NCI-H345 treated with DMSO at 0.1 percent for 48 hours (cell line): ENCODE measurements at regions not wholly inside any gene's neighbourhood (a gene's known extent, or its start where the extent isn't known, plus 50 kb on each side); places are given as distances from the start of the nearest gene placed in this dataset.

Experiments used
- DNase-seq: peaks from one replicate; lab custom pipeline; 2025; ENCODE audit not compliant: unreplicated experiment; lab: John Stamatoyannopoulos, UW

DNA sequence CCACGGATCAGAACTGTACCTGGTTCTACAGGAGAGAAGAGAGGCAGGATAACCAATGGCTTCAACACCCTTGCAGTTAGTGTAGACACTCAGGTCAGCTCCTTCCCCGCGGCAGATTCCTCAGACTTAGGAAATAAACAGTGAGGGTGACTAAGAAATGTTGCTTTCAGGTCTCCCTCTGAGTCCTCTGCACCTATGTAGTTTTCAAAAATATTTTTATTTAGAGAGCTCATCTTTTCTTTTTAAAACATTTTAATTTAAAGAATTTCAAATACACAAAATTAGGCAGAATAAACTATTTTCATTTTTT is 195.2 kb downstream of the KLF12 start:
- no peak for DNase-seq

DNA sequence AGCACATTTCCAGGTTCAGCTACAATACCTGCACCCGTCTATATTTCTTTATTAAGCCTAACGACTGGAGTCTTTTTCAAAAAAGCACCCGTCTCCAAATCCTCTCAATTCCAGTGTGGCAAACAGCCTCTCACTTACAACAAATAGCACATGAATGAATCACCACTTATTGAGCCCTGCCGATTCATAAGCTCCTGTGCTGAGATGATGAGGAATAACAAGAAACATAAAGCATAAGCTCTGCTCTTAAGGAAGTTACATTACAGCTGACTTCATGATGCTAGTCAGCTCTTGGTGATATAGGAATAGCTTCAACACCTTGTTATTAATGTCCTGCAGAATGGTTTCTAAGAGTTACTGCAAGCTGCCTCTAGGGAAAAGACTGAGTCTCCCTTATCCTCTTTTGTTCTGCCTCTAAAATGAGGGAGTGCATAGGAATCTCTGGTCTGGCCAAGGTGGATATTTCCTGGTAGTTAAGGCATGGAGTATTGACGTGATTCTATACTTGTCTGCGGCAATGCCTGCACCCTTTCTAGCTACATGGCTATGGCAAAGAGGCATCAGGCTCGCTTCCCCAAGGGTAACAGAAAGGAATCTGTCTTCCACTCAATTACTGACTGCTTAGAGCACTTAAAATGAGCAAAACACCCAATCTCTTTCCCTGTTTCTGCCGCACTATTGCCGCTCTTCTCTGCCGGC is 195.7 kb downstream of the KLF12 start:
- no peak for DNase-seq

DNA sequence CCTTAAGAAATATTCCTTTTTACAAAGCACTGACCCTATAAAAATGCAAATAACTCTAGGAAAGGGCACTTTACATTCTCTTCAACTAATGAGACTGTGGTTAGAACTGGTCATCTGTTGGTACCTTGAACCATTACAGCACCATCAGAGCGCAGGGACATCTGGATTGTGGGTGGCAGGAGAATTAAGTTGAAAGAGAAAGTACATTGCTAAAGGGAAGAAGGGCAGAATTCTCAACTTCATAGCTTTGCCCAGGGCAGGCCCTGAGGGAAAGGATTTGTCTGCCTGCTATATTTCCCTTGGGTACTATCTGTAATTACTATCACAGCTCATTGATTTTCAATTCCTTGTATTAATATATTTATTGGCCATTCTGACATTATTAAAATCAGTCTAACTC is 196.8 kb downstream of the KLF12 start:
- DNase-seq: no peak

DNA sequence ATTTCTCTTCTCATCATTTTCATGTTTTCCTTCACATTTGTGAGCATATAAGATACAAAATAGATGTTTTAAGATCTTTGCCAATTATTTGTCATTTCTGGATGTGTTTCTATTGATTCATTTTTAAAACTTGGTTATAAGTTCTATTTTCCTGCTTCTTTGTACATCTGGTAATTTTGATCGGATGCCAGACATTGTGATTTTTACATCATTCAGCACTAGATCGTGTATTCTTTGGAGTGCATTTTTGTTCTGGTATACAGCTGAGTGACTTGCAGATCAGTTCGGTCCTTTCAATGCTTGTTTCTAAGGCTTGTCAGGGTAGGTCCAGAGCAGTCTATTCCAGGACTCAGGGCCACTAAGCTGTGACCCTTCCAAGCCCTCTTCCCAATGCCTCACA is 198.2 kb downstream of the KLF12 start:
- DNase-seq: no peak

DNA sequence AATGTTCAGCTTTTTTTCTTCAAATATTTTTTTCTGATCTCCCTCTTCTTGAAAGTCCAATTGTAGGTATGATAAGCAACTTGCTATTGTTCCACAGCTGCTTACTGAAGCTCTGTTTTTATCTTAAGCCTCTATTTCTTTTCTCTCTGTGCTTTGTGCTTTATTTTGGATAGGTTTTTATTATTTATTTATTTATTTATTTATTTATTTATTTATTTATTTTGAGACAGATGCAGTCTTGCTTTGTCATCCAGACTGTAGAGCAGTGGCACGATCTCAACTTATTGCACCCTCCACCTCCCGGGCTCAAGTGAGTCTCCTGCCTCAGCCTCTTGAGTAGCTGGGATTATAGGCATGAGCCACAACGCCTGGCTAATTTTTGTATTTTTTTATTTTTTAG is 199.4 kb downstream of the KLF12 start:
- no peak for DNase-seq

DNA sequence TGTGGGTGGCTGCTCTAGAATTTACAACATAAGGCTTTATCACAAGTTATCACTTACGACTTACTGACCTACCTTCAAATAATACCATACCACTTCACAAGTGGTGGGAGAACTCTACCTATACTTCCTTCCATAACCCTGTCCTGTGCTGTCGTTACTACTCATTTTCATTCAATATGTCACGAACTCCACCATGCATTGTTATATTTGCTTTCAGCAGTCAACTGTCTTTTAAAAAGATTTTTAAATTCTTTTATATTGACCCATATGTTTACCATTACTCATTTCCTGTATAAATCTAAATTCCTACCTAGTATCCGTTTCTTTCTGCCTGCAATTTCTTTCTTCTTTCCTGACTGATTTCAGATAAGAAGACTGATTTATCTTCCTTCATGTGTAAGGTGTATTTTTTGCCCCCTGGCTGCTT is 200.0 kb downstream of the KLF12 start:
- DNase-seq: no peak

DNA sequence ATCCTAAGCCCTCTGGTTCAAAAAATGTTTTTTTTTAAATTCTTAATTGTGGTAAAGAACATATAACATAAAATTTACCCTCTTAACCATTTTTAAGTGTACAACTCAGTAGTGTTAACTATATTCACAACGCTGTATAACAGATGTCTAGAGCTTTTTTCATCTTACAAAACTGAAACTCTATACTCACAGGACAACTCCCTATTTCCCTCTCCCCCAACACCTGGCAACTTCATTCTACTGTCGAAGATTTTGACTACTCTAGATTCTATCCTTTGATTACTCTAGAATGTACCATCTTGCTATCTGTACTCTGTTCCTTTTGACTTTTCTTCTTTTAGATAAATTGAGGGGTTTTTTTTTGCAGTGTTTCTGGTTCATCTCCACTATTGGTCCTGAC is 200.4 kb downstream of the KLF12 start:
- no peak for DNase-seq

DNA sequence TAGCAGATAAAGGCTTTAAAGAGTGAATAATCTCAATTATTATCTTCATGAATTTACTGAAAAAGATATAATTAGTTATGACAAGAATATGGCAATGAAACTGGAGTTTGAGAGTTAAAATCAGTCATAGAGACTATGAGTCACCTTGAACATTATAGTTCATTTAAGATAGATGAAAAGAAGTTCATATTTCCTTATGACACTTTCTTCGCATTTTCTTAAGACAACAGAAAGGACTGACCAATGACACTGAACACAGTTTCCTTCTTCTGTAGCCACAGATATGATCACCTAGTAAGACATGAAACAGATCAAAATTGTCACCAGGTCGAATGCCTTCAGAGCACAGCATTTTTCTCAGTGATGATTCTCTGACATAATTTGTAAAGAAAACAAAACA is 202.1 kb downstream of the KLF12 start:
- no peak for DNase-seq

DNA sequence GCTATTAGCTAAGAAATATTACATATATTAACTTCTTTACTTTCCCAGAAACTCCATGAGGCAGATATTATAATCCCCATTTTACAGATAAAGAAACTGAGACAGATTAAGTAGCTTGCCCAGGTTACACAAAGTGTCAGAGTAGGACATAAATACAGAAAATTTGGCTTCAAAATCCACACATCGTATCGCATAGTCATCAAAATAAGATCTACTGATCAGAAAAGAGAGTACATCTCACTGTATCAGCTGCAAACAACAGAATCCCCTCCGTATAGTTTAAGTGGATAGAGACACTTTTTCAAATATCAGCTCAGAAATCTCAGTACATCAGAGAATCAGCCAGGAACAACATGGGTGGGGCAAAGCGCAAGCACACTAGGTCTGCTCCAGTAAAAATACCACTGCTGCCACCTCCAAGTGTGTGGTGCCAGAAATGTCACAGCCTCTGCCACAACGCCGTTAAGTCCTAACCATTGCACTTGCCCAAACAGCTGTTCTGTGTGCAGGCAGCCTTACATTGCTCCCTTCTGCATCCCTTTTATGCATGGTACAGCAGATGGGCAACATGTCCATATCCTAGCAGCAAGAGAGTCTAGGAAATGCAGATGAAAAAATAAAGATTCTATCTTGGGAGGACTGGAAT is 204.8 kb downstream of the KLF12 start:
- DNase-seq: no peak

DNA sequence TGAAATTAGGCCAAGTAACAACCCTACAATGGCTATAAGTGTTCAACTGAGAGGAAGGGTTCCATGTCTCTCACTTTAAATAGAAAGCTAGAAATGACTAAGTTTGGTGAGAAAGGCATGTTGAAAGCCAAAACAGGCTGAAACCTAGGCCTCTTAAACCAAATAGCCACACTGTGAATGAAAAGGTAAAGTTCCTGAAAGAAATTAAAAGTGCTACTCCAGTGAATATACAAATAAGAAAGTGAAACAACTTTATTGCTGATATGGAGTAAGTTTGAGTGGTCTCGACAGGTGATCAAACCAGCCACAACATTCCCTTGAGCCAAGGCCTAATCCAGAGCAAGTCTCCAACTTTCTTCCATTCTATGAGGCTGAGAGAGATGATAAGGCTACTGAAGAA is 209.6 kb downstream of the KLF12 start:
- no peak for DNase-seq

DNA sequence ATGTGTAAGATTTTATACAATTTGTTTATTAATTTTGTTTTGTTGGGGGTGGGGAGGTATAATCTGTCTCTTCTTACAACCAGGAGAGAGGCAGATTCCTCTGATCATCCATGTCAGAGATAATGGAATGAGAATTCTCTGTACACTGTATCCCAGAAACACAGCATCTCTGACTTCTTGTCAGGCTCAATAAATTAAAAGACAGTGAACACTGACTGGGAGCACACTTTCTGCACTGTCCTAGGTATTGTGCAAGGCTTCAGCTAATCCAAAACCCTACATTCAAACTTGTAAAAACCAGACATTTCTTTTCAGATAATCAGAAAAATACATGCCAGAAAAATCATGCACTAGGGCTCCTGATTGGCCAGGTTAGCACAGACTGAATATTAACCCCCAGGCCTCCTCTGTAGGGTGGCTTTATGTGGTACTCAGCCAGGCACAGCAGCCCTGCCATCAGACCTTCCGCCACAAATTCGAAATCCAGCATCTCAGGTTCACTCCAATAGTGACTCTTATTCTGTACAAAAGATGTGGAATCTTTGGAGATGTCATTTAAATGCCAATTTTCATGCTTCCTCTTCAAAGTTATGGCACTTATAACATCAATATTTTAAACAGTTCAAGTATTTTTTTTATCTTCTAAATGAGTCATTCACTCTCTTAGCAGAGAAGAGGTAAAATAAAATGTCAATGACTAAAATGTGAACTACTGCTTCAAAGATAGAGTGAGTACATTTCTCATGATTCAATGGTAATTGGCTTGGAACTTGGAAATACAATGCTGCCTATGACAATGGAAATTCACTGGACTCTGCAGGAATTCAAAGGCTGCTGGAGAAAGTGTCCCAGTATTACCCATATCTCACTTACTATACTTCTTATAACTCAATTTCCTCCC is 211.5 kb downstream of the KLF12 start:
- DNase-seq: no peak

DNA sequence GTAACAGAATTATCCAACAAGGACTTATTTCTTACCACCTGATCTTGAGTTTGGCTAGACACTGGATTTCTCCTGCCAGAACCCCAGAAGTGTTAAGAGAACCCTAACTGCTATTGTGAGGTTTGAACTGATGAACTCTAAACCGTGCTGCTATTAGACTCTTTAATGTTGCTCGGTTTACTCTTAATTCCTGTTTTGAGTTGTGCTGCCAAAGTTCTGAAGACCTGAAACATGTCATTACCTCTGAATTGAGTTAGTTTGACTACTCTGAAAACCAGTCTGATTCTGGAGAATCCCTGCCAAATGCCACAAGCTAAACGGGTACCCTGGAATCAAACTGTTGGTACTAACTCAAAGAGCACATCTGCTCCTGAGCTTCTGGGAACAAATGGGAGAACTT is 215.5 kb downstream of the KLF12 start:
- no peak for DNase-seq

DNA sequence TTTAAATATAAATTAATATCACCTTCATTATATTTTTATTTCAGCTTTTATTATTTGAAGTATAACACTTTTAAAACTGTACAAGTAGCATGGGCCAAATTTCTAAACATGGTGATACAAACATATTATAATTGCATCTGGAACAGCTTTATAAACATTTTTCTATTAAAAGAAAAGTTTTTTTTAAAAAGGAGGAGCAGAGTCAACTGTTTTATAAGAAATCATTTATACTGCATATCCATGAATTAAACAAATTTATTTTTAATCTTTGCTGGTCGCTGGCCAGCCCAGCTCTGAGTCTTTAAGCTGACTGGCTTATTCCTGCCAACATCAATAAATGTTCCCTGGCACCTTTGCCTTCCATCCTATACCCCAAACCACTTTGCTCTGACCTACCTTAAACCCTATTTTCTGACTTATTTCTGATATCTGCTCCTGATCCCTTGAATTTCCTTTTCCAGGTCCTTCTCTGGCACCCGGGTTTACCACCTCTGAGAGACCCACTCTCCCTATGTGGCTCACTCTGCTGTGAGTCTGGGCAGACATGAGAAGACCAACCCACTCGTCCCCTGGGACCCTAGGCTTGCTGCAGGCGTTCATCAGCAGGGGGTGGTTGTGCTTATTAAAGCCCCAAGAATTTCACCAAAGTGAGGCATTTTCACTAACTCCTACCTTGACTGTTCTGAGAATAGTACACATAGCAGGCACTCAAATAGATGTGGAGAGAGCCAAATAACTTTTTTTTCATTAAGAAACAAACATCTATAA is 220.3 kb downstream of the KLF12 start:
- DNase-seq: no peak

DNA sequence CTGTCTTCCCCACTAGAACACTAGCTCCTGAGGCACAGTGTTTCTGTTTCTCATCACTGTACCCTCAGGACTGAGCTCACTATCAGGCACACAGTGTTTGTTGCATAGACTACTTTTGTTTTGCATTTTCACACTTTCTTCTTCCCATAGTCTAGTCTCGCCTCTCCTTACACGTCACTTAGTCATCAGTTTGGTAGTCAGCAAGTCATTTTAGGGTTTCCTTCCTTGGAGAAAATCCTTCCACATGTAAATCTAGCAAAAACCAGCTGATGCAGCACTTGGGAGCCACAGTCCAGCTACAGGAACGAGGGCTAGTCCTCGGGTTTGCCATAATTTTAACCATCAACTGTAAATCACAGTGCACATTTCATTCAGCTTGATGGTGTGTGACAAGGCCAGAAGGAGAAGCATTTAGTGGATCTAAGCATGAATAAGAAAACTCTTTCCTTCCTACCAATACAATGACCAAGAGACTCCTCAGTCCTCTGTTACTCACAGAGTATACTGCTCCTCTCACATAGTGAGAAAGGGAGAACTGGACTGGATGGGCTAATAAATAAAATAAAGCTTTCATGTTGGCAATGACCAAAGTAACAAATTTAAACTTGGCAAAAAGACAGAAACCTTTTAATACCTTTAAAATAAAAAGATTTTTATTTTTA is 221.0 kb downstream of the KLF12 start:
- DNase-seq: no peak

DNA sequence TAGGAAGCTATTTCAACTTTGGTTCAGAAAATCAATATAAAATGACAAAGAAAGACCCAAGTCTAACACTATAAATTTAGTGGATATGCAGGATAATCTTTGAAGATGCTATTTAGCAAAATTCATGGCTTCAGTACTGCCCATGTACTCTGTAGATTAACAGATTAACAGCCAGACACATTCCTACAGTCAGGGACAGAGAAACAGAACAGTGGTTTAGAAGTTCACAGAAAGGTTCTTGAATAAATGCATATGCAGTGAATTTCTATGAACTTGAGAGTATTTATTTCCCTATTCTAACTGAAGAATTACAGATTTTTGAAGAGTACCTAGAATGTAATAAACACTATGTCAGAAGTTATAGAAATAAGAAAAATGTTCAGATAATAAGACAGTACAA is 222.8 kb downstream of the KLF12 start:
- no peak for DNase-seq

DNA sequence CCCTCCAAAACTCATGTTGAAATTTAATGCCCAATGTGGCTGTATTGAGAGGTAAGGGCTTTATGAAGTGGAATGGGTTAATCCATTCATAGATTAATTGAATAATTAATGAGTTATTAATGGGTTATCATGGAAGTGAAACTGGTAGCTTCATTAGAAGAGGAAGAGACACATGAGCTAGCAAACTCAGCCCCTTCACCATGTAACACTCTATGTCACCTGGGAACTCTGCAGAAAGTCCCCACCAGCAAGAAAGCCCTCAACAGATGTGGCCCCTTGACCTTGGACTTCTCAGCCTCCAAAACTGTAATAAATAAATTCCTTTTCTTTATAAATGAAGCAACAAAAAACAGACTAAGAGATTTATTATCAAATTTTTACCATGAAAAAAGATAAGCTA is 223.5 kb downstream of the KLF12 start:
- no peak for DNase-seq

DNA sequence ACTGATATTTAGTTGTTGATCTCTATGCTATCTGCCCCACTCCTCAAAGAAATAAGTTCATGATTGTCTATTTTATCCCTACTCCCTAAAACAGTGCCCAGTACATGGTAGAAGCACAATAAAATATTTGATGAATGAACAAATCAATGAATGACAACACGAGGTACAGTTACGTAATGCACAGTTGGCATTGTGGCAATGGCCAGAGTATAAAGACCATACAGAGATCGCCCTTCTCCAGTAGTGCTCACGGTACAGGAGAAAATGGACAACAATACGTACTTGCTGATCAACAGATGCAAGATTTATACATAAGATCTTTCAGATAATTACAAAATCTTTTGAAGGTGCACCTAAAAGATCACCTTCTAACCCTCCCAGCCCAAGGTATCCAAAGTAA is 225.4 kb downstream of the KLF12 start:
- no peak for DNase-seq

DNA sequence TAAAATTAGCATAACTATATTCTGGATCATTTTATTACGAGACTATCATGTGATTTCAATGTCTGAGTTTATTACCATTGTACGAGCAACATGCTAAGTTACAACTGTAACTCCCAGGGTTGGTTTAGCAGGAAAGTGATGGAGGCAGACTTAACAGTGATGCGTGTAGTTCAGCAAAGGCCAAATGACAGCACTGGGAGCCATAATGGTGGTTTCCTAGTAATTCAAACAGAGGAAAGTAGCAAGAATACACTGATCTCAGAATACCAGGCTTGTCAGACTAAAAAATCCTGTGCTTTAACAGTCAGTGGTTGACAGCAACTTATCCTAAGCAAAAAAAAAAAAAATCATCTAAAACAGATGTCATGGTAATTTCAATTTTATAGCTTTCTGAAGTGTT is 229.6 kb downstream of the KLF12 start:
- no peak for DNase-seq

DNA sequence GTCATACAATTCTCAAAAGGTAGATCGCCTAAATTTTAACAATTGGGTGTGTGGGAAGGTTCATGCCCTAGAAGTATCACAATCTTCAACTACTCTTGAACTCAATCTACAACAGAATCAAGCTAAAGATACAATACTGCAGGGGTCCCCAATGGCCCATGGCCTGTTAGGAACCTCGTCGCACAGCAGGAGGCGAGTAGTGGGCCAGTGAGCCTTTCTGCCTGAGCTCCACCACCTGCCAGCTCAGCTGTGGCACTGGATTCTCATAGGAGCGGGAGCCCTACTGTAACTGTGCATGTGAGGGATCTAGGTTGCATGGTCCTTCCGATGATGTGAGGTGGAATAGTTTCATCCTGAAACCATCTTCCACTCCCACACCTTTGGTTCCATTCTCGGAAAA is 230.6 kb downstream of the KLF12 start:
- no peak for DNase-seq

DNA sequence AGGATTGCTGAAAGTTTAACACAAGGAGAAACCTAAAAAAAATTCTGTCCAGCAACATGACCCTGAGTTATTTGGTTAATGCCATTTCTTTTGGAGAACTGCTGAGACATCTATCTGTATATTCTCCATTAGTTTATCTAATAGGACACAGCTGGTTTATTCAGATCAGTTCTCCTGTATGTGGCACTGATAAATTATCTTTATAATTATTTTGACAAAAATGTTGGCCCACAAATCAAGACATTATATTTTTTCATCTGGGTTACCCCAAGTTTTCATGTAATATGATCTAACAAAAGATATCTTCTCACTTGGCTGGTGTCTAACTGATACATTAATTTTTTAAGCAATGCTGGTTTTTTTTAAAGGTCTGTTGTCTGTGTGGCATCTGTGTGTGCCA is 231.4 kb downstream of the KLF12 start:
- DNase-seq: no peak

DNA sequence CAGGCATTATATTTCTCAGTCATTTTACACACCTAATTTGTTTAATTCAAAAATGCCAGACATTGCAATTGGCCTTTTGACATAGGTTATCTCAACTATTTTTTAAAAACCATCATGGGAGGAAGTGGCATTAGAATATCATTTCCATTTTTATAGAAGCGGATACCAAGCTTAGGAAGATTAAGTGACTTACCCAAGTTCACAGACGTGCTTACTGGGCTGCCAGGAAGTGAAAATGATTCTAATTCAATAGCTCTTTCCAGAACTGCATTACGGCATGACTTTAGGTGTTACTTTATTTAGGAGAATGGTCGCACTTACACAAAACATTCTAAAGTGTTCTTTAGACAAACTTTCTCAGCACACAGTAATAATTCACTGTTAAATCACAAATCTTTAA is 231.9 kb downstream of the KLF12 start:
- DNase-seq: no peak
